MM.1S (cell line): ENCODE measurements at regions not wholly inside any gene's neighbourhood (a gene's known extent, or its start where the extent isn't known, plus 50 kb on each side); places are given as distances from the start of the nearest gene placed in this dataset.

Source experiments
- DNase-seq: peaks from one replicate; pipeline ENCODE4 v3.0.0-alpha.2; 2015
- H2AFZ ChIP-seq: fragments of 300-600 bp; sonication (generic); 2 replicates; pipeline ENCODE4 v1.6.0; 2016; ENCODE audit warnings: antibody characterized with exemption, low read length
- H3F3A ChIP-seq: fragments of 300-600 bp; sonication (generic); 2 replicates; pipeline ENCODE4 v1.6.1; 2016; ENCODE audit warnings: mild to moderate bottlenecking, antibody characterized with exemption, low read length, moderate library complexity, mixed read lengths; ENCODE audit not compliant: insufficient read depth
- H3K27ac ChIP-seq: fragments of 300-600 bp; sonication (generic); 2 replicates; pipeline ENCODE4 v1.5.1; 2016; ENCODE audit warnings: mild to moderate bottlenecking, low read length
- H3K27me3 ChIP-seq: fragments of 300-600 bp; sonication (generic); replicated peaks from 2 replicates; pipeline ENCODE4 v1.6.0; 2016; ENCODE audit warnings: low read length; ENCODE audit not compliant: insufficient read depth
- H3K36me3 ChIP-seq: fragments of 300-600 bp; sonication (generic); replicated peaks from 2 replicates; pipeline ENCODE4 v1.6.1; 2016; ENCODE audit warnings: mild to moderate bottlenecking, low read length, mixed read lengths; ENCODE audit not compliant: insufficient read depth
- H3K4me1 ChIP-seq: fragments of 300-600 bp; sonication (generic); 2 replicates; pipeline ENCODE4 v1.6.1; 2016; ENCODE audit warnings: low read length, mixed read lengths
- H3K4me2 ChIP-seq: fragments of 300-600 bp; sonication (generic); 2 replicates; pipeline ENCODE4 v1.6.0; 2016; ENCODE audit warnings: low read depth, low read length
- H3K4me3 ChIP-seq: fragments of 300-600 bp; sonication (generic); 2 replicates; pipeline ENCODE4 v1.5.1; 2016; ENCODE audit warnings: low read length, mixed read lengths
- H3K79me2 ChIP-seq: fragments of 300-600 bp; sonication (generic); 2 replicates; pipeline ENCODE4 v1.6.1; 2016; ENCODE audit warnings: mixed run types, low read length, mixed read lengths
- H3K9ac ChIP-seq: fragments of 300-600 bp; sonication (generic); 2 replicates; pipeline ENCODE4 v1.6.1; 2016; ENCODE audit warnings: low read length, mixed read lengths
- H3K9me2 ChIP-seq: fragments of 300-600 bp; sonication (generic); replicated peaks from 2 replicates; pipeline ENCODE4 v1.6.1; 2016; ENCODE audit warnings: mild to moderate bottlenecking, low read length, mixed read lengths; ENCODE audit not compliant: insufficient read depth
- H3K9me3 ChIP-seq: fragments of 300-600 bp; sonication (generic); replicated peaks from 2 replicates; pipeline ENCODE4 v1.6.1; 2016; ENCODE audit warnings: mild to moderate bottlenecking, low read length, mixed read lengths; ENCODE audit not compliant: insufficient read depth
- H4K20me1 ChIP-seq: fragments of 300-600 bp; sonication (generic); 2 replicates; pipeline ENCODE4 v1.6.1; 2016; ENCODE audit warnings: mild to moderate bottlenecking, low read length, moderate library complexity, mixed read lengths; ENCODE audit not compliant: insufficient read depth
- CTCF ChIP-seq: fragments of 300-600 bp; sonication (generic); IDR thresholded peaks from 2 replicates; pipeline ENCODE4 v1.5.1; 2016; ENCODE audit warnings: antibody characterized with exemption, low read length, mixed read lengths
- EZH2 ChIP-seq: fragments of 300-600 bp; sonication (generic); optimal IDR thresholded peaks from 2 replicates; pipeline ENCODE3; 2017; ENCODE audit warnings: low read depth, mild to moderate bottlenecking, antibody characterized with exemption, low read length, mixed read lengths
- EZH2phosphoT487 ChIP-seq: fragments of 300-600 bp; sonication (generic); IDR thresholded peaks from 2 replicates; pipeline ENCODE4 v1.6.1; 2018; ENCODE audit warnings: antibody characterized with exemption, low read length

- no peaks in the 10 kb centered on the region for H3K79me2 ChIP-seq
- H3K27me3 ChIP-seq: no peaks in the 10 kb centered on the region
- DNase-seq: no peak
- no peak overlapping the region for H3K4me2 ChIP-seq
- no peak for TF ChIP-seq EZH2
- no peak for TF ChIP-seq EZH2phosphoT487
- no peak for TF ChIP-seq CTCF
- H3K9me2 ChIP-seq: no peaks in the 10 kb centered on the region
- no peak overlapping the region for H3K4me3 ChIP-seq
- no peaks in the 10 kb centered on the region for H3K9me3 ChIP-seq
- H3K9ac ChIP-seq: no peak overlapping the region
- no peak overlapping the region for H3K27ac ChIP-seq
- H3F3A ChIP-seq: no peaks in the 10 kb centered on the region
- no peak overlapping the region for H2AFZ ChIP-seq
- H4K20me1 ChIP-seq: no peaks in the 10 kb centered on the region
- H3K36me3 ChIP-seq: no peaks in the 10 kb centered on the region
- H3K4me1 ChIP-seq: 0 out of 2 replicates have a peak, but pooled peaks cover 3% of the 10 kb centered on the region
Observed at GRCh38 chr4:96598465-96598864, 758.6 kb downstream of the PDHA2 start.

DNA sequence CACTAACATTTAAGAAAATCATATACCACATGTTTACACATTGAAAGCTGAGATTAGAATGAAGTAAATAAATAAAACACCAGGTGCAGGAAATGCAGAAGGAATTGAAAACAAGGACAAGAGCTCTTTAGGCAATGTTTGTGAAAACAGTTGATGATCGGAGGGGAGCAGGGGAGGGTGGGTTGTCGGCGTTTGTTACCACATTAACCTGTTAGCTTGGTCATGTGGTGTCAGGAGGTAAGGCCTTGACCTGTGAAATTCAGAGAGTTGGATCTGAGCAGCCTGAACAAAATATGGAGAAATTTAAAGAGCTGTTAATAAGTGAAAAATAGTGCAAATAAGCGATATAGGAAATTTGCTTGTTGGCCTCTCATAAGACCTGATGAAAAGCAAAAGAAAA lies 759.9 kb downstream of the PDHA2 start:
- TF ChIP-seq EZH2phosphoT487 (no peak), EZH2 (no peak), CTCF (no peak)
- H3K79me2 ChIP-seq: no peaks in the 10 kb centered on the region
- H3K4me3 ChIP-seq: no peak overlapping the region
- no peak overlapping the region for H2AFZ ChIP-seq
- H3K9me3 ChIP-seq: no peaks in the 10 kb centered on the region
- H4K20me1 ChIP-seq: no peaks in the 10 kb centered on the region
- no peak overlapping the region for H3K4me2 ChIP-seq
- H3K9me2 ChIP-seq: no peaks in the 10 kb centered on the region
- H3F3A ChIP-seq: no peaks in the 10 kb centered on the region
- H3K9ac ChIP-seq: no peak overlapping the region
- no peak overlapping the region for H3K27ac ChIP-seq
- H3K27me3 ChIP-seq: no peaks in the 10 kb centered on the region
- H3K4me1 ChIP-seq: no peaks in the 10 kb centered on the region
- H3K36me3 ChIP-seq: no peaks in the 10 kb centered on the region
- DNase-seq: no peak

DNA sequence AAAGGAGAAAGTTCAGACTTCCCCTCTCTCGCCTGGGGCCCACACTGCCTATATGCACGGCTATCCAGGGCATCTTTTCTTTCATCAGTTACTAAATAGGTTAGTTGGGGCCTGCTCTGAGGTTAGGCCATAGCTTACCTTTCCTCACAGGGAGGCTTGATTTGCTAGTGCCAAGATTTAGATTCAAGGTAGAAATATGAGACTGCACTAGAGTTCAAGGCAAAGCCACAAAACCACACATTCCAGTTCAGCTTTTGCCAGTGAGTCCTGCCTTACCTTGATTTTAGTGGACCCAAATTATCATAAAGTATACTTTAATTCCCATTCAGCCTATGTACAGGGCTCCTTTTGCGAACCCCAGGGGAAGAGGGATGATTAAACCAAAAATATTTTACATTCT lies 762.8 kb downstream of the PDHA2 start:
- Histone ChIP-seq H3F3A (no peaks in the 10 kb centered on the region), H3K36me3 (no peaks in the 10 kb centered on the region), H3K4me1 (no peaks in the 10 kb centered on the region), H3K27ac (no peak overlapping the region), H2AFZ (no peak overlapping the region), H3K9ac (no peak overlapping the region), H4K20me1 (no peaks in the 10 kb centered on the region), H3K4me3 (no peak overlapping the region), H3K79me2 (no peaks in the 10 kb centered on the region), H3K4me2 (no peak overlapping the region), H3K27me3 (no peaks in the 10 kb centered on the region), H3K9me3 (no peaks in the 10 kb centered on the region), H3K9me2 (no peaks in the 10 kb centered on the region)
- TF ChIP-seq EZH2phosphoT487: no peak
- TF ChIP-seq CTCF: no peak
- no peak for TF ChIP-seq EZH2
- no peak for DNase-seq

GRCh38 chr4:96603641-96604040 lies 763.7 kb downstream of the PDHA2 start:
- H3K9me2 ChIP-seq: no peaks in the 10 kb centered on the region
- no peak overlapping the region for H3K4me2 ChIP-seq
- no peak overlapping the region for H3K27ac ChIP-seq
- H3K9me3 ChIP-seq: no peaks in the 10 kb centered on the region
- no peak overlapping the region for H3K4me3 ChIP-seq
- H3K27me3 ChIP-seq: no peaks in the 10 kb centered on the region
- no peak for DNase-seq
- no peak for TF ChIP-seq CTCF
- no peak for TF ChIP-seq EZH2
- TF ChIP-seq EZH2phosphoT487: no peak
- no peak overlapping the region for H2AFZ ChIP-seq
- no peaks in the 10 kb centered on the region for H3K79me2 ChIP-seq
- H3F3A ChIP-seq: no peaks in the 10 kb centered on the region
- no peaks in the 10 kb centered on the region for H3K36me3 ChIP-seq
- H3K9ac ChIP-seq: no peak overlapping the region
- no peaks in the 10 kb centered on the region for H3K4me1 ChIP-seq
- H4K20me1 ChIP-seq: no peaks in the 10 kb centered on the region
